Esophagus mucosa (tissue), 1 donor: ENCODE measurements at regions not wholly inside any gene's neighbourhood (a gene's known extent, or its start where the extent isn't known, plus 50 kb on each side); places are given as distances from the start of the nearest gene placed in this dataset.

Experiments
- ATAC-seq: fragments of 200-7000 bp; cut with Tn5 transposase; one replicate; pipeline ENCODE4 v1.9.1; 2020
- donor health status: DM: yes; HTN: yes; CAD: no.

- ATAC-seq, result no peak
Measured at GRCh38 chr4:11342401-11342800, 86.3 kb downstream of the HS3ST1 start.

GRCh38 chr4:11341337-11342043, 87.2 kb downstream of the HS3ST1 start:
- ATAC-seq, result no peak

- ATAC-seq, result no peak
Measured at GRCh38 chr4:11338956-11339782, 89.5 kb downstream of the HS3ST1 start.

GRCh38 chr4:11337287-11337686, 91.4 kb downstream of the HS3ST1 start:
- ATAC-seq, result no peak

GRCh38 chr4:11336435-11336834, 92.3 kb downstream of the HS3ST1 start:
- ATAC-seq, result no peak

GRCh38 chr4:11334887-11335286, 93.8 kb downstream of the HS3ST1 start:
- ATAC-seq, result no peak

GRCh38 chr4:11328401-11328800, 100.3 kb downstream of the HS3ST1 start:
- ATAC-seq, result no peak

- no peak for ATAC-seq
Measured at GRCh38 chr4:11326021-11326420, 102.7 kb downstream of the HS3ST1 start.

- no peak for ATAC-seq
Measured at GRCh38 chr4:11323771-11324170, 104.9 kb downstream of the HS3ST1 start.

- no peak for ATAC-seq
Measured at GRCh38 chr4:11313157-11313943, 115.3 kb downstream of the HS3ST1 start.

- ATAC-seq, result peak; percentile 43
Measured at GRCh38 chr4:11312389-11312788, 116.3 kb downstream of the HS3ST1 start.

GRCh38 chr4:11301075-11301660, 127.5 kb downstream of the HS3ST1 start:
- ATAC-seq, result no peak

- no peak for ATAC-seq
Measured at GRCh38 chr4:11299836-11300235, 128.9 kb downstream of the HS3ST1 start.

- ATAC-seq, result no peak
Measured at GRCh38 chr4:11299016-11299415, 129.7 kb downstream of the HS3ST1 start.

GRCh38 chr4:11298451-11298850, 130.2 kb downstream of the HS3ST1 start:
- ATAC-seq, result no peak

GRCh38 chr4:11297627-11298026, 131.1 kb downstream of the HS3ST1 start:
- ATAC-seq, result no peak

GRCh38 chr4:11297201-11297600, 131.5 kb downstream of the HS3ST1 start:
- ATAC-seq, result peak; percentile 77

- no peak for ATAC-seq
Measured at GRCh38 chr4:11293866-11294265, 134.8 kb downstream of the HS3ST1 start.

GRCh38 chr4:11287055-11287454, 141.6 kb downstream of the HS3ST1 start:
- ATAC-seq, result no peak

- no peak for ATAC-seq
Measured at GRCh38 chr4:11286533-11286932, 142.2 kb downstream of the HS3ST1 start.

GRCh38 chr4:11281720-11282119, 147.0 kb downstream of the HS3ST1 start:
- ATAC-seq, result no peak

- no peak for ATAC-seq
Measured at GRCh38 chr4:11271263-11271662, 157.4 kb downstream of the HS3ST1 start.

GRCh38 chr4:11268149-11268548, 160.5 kb downstream of the HS3ST1 start:
- ATAC-seq, result no peak
